Right lobe of liver (tissue), 4 donors: ENCODE measurements at regions not wholly inside any gene's neighbourhood (a gene's known extent, or its start where the extent isn't known, plus 50 kb on each side); places are given as distances from the start of the nearest gene placed in this dataset.

Experiments used
- POLR2A ChIP-seq: fragments of 450-650 bp; IDR thresholded peaks from one replicate; pipeline ENCODE4 v1.6.1; 2017; ENCODE audit warnings: antibody characterized with exemption, mild to moderate bottlenecking
- TF ChIP-seq, protein P1 (sequence below), 4 donors: fragments of 200-600 bp in 3 of 4; fragments of 450-650 bp in 1 of 4; IDR thresholded peaks; one replicate each; pipeline versions ENCODE4 v1.5.1 to v1.8.0; 2016 to 2022; ENCODE audit warnings: antibody characterized with exemption in 4 of 4, mild to moderate bottlenecking in 2 of 4
- donor health status: DM: no; HTN: no; CAD: no.
- donor health status: DM: no; HTN: no; CAD: no.
- donor health status: DM: no; HTN: yes; CAD: no.

- TF ChIP-seq, protein P1, sequence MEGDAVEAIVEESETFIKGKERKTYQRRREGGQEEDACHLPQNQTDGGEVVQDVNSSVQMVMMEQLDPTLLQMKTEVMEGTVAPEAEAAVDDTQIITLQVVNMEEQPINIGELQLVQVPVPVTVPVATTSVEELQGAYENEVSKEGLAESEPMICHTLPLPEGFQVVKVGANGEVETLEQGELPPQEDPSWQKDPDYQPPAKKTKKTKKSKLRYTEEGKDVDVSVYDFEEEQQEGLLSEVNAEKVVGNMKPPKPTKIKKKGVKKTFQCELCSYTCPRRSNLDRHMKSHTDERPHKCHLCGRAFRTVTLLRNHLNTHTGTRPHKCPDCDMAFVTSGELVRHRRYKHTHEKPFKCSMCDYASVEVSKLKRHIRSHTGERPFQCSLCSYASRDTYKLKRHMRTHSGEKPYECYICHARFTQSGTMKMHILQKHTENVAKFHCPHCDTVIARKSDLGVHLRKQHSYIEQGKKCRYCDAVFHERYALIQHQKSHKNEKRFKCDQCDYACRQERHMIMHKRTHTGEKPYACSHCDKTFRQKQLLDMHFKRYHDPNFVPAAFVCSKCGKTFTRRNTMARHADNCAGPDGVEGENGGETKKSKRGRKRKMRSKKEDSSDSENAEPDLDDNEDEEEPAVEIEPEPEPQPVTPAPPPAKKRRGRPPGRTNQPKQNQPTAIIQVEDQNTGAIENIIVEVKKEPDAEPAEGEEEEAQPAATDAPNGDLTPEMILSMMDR (IDR thresholded peaks at IDR 0.05) = no peak
- TF ChIP-seq POLR2A = no peak
Measured at GRCh38 chr9:89752154-89752553, 147.3 kb downstream of the GADD45G start.
